Subcutaneous adipose tissue (tissue), 1 donor: ENCODE measurements at regions not wholly inside any gene's neighbourhood (a gene's known extent, or its start where the extent isn't known, plus 50 kb on each side); places are given as distances from the start of the nearest gene placed in this dataset.
A peak's percentile ranks its signal among the peaks of the same experiment; 100 is the strongest.

Experiments used
- TF ChIP-seq, protein P1 (sequence below): fragments of 450-650 bp; IDR thresholded peaks from one replicate; pipeline ENCODE4 v1.5.1; 2016; ENCODE audit warnings: low read depth, mild to moderate bottlenecking, control low read depth, antibody characterized with exemption, moderate library complexity

DNA sequence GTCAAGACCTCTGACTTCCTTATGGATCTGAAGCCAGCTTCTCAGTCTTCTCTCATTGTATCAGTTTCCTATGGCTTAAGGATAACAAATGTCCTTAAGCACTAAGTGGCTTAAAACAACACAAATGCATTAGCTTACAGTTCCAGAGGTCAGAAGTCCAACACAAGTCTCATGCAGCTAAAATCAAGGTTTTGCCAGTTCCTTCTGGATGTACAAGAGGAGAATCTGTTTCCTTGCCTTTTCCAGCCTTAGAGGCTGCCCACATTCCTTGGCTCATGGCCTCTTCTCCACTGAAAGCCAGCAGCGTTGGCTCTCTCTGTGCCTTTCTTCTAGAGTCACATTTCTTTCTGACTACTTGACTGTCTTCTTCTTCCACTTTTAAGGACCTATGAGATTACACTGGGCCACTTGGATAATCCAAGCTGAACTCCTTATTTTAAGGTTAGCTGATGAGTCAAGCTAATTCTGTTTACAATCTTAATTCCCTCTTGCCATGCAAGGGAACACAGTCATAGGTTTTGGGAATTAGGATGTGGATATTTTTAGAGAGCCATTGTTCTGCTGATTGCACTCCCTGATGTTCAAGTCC lies 179.0 kb downstream of the BCAS1 start:
- TF ChIP-seq, protein P1, sequence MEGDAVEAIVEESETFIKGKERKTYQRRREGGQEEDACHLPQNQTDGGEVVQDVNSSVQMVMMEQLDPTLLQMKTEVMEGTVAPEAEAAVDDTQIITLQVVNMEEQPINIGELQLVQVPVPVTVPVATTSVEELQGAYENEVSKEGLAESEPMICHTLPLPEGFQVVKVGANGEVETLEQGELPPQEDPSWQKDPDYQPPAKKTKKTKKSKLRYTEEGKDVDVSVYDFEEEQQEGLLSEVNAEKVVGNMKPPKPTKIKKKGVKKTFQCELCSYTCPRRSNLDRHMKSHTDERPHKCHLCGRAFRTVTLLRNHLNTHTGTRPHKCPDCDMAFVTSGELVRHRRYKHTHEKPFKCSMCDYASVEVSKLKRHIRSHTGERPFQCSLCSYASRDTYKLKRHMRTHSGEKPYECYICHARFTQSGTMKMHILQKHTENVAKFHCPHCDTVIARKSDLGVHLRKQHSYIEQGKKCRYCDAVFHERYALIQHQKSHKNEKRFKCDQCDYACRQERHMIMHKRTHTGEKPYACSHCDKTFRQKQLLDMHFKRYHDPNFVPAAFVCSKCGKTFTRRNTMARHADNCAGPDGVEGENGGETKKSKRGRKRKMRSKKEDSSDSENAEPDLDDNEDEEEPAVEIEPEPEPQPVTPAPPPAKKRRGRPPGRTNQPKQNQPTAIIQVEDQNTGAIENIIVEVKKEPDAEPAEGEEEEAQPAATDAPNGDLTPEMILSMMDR = peak; percentile 60

DNA sequence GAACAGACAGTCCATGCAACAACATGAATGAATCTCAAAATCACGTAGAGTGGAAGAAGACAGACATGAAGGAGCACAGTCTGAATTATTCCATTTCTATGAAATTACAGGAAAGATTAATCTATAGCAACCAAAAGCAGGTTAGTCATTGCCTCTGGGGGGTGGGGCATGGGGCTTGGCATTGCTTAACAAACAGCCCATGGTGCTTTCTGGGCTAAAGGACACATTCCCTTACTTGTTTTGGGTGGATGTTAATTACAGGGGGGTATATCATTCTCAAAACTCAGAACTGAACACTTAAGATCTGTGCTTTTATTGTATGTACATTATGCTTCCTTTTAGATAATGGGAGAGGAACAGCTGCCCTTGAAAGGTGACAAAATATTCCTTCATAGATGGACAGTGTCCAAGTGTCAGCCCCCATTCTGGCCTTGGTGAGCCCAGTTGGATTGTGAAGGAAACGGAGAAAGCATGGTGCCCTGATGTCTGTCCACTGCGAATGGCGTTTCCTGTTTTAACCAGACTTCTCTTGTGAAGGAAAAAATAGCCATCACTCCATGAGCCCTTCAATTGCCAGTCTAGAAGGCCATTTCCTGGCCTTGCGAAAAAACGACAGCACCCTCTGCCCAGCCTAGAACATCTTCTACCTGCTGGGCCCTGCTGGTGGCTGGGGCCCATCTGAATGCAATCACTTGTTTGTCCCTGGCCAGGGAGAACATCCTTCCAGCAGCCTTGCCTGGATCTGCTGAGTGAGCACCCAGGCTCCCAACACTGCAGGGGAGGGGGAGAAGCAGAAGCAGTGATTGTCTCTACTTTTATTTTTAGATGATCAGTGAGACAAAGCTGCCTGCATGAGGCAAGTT lies 179.7 kb downstream of the BCAS1 start:
- TF ChIP-seq, protein P1 = peak; percentile 98

DNA sequence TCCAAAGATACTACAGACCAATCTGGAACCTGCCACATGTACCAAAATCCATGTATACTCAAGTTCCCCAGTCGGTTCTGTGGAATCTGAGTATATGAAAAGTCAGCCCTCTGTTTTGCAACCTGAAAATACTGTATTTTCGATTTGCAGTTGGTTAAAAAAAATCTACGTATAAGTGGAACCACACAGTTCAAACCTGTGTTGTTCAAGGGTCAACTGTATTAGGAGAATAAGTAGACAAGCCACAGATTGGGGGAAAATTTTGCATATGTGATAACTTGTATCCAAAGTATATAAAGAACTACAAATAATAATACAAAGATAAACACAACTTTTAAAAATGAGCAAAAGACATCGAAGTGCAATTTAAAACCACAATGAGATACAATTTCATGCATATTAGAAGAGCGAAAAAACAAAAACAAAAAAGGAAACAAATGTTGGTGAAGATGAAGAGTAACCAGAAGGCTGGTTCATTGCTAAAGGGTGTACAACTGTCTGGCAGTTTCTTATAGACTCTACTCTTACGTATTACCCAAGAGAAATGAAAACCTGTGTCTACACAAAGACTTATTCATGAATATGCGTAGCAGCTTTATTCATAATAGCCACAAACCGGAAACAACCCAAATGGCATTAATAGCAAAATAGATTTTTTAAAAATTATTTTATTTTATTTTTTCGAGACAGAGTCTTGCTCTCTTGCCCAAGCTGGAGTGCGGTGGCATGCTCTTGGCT lies 180.8 kb downstream of the BCAS1 start:
- TF ChIP-seq, protein P1 = peak; percentile 94

DNA sequence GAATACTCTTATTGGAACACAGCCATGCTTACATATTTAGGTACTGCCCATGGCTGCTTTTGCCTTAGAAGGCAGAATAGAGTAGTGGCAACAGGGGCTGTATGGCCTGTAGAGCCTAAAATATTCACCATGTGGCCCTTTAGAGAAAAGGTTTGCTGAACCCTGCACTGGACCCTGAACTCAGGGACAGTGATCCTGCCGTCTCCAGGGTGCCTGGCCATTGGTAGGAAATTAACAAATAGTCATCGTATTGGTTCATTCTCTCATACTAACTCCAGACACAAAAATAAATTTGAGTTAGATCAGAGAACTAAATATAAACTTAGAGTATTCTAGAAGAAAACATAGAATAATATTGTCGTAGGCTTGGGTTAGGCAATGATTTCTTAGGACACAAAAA lies 181.4 kb downstream of the BCAS1 start:
- TF ChIP-seq, protein P1 = peak; percentile 42

DNA sequence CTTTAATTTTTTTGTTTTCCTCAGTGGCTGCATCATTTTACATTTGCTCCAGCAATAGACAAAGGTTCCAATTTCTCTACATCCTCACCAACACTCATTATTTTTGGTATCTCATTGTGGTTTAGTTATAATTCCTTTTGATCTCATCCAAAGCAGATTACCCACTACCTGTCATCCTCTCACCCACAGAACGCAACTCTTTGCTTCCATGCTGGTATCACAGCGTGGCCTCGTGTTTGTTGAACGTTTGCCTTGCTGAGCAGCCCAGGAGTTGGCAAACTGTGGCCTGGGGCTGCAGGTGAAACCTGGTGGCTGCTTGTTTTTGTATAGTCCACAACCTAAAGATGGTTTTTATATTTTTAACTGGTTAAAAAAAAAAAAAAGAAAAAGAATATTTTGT lies 181.9 kb downstream of the BCAS1 start:
- TF ChIP-seq, protein P1 = no peak

DNA sequence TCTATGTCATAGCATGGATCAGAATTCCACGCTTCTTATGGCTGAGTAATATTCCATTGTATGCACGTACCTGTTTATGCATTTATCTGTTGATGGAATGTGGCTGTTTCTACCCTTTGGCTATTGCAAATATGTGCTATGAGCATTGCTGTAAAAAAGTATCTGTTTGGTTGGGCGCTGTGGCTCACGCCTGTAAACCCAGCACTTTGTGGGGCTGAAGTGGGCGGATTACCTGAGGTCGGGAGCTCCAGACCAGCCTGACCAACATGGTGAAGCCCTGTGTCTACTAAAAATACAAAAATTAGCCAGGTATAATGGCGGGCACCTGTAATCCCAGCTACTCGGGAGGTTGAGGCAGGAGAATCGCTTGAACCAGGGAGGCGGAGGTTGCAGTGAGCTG lies 182.4 kb downstream of the BCAS1 start:
- TF ChIP-seq, protein P1 = peak; percentile 57
